ENCODE measurements at regions not wholly inside any gene's neighbourhood (a gene's known extent, or its start where the extent isn't known, plus 50 kb on each side); places are given as distances from the start of the nearest gene placed in this dataset.
"Not testable (repeated sequence)": the region's sequence is repeated elsewhere in the genome, so short reads cannot be mapped to it uniquely, and the experiment has no call there.

GRCh38 chr13:91249370-91249769 lies 98.1 kb upstream of the MIR17HG start:
- Histone ChIP-seq H3K9me3 (ENCODE audit: low read depth, low read length, poor library complexity, severe bottlenecking) (no peaks in the 10 kb centered on the region), H3K4me1 (ENCODE audit: insufficient read depth, low read length, poor library complexity, severe bottlenecking) (no peaks in the 10 kb centered on the region), H3K27ac (ENCODE audit: low read depth, low read length, poor library complexity, severe bottlenecking) (no peak overlapping the region), H3K4me3 (ENCODE audit: low read depth, low read length, poor library complexity, severe bottlenecking) (no peak overlapping the region), H3K27me3 (replicated peaks; ENCODE audit: insufficient read depth, low read depth, low read length, poor library complexity) (peaks cover 91% of the 10 kb centered on the region), H3K36me3 (ENCODE audit: insufficient read depth, low read length, poor library complexity, severe bottlenecking) (no peaks in the 10 kb centered on the region)
- no TSS peak for BruUV-seq (replicated peaks)
- CTCF ChIA-PET, result no interaction called here
- TF ChIP-seq CTCF (conservative IDR thresholded peaks at IDR 0.05; ENCODE audit: low read depth, low read length), result no peak
- TF ChIP-seq EZH2 (IDR thresholded peaks at IDR 0.05; ENCODE audit: borderline replicate concordance, low read depth, low read length, poor library complexity, severe bottlenecking), result no peak
- DNase-seq (ENCODE audit: low spot score), result no peak
- intact Hi-C loops (cut with micrococcal nuclease; ENCODE audit: unreplicated experiment), result loop anchor here (5.0 kb wide), 1 partner anchor 172 kb away; no protein-coding TSS in a partner anchor
- POLR2A ChIA-PET (ENCODE audit: low non-redundant PET), result no interaction called here

DNA sequence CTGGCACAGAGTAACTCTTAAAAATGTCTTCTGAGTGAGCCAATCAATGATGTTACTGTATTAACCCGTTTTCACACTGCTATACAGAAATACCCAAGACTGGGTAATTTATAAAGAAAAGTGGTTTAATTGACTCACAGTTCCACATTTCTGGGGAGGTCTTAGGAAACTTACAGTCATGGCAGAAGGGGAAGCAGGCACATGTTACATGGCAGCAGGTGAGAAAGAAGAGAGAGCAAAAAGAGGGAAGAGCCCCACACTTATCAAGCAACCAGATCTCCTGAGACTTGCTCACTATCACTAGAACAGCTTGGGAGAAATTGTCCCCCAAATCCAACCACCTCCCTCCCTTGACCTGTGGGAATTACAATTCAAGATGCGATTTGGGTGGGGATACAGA lies 97.6 kb upstream of the MIR17HG start:
- ChIA-PET CTCF (no interaction called here), POLR2A (ENCODE audit: low non-redundant PET) (no interaction called here)
- Histone ChIP-seq H3K4me3 (ENCODE audit: low read depth, low read length, poor library complexity, severe bottlenecking) (no peak overlapping the region), H3K36me3 (ENCODE audit: insufficient read depth, low read length, poor library complexity, severe bottlenecking) (no peaks in the 10 kb centered on the region), H3K9me3 (ENCODE audit: low read depth, low read length, poor library complexity, severe bottlenecking) (no peaks in the 10 kb centered on the region), H3K27ac (ENCODE audit: low read depth, low read length, poor library complexity, severe bottlenecking) (no peak overlapping the region), H3K27me3 (replicated peaks; ENCODE audit: insufficient read depth, low read depth, low read length, poor library complexity) (peaks cover 87% of the 10 kb centered on the region), H3K4me1 (ENCODE audit: insufficient read depth, low read length, poor library complexity, severe bottlenecking) (no peaks in the 10 kb centered on the region)
- TF ChIP-seq CTCF (conservative IDR thresholded peaks at IDR 0.05; ENCODE audit: low read depth, low read length) (no peak), EZH2 (IDR thresholded peaks at IDR 0.05; ENCODE audit: borderline replicate concordance, low read depth, low read length, poor library complexity, severe bottlenecking) (no peak)
- no TSS peak for BruUV-seq (replicated peaks)
- intact Hi-C loops (cut with micrococcal nuclease; ENCODE audit: unreplicated experiment), result loop anchor here (5.0 kb wide), 1 partner anchor 173 kb away; no protein-coding TSS in a partner anchor
- DNase-seq (ENCODE audit: low spot score), result no peak

DNA sequence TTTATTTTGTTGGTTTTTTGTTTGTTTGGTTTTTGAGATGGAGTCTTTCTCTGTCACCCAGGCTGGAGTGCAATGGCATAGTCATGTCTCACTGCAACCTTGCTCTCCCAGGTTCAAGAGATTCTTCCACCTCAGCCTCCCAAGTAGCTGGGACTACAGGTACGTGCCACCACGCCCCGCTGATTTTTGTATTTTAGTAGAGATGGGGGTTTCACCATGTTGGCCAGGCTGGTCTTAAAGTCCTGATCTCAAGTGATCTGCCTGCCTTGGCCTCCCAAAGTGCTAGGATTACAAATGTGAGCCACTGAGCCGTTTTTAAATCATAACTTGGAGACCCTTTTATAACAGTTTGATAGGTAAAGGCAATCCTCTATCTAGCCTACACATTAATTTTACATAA lies 95.9 kb upstream of the MIR17HG start:
- H3K27ac ChIP-seq (ENCODE audit: low read depth, low read length, poor library complexity, severe bottlenecking); H3K4me3 ChIP-seq (ENCODE audit: low read depth, low read length, poor library complexity, severe bottlenecking); H3K36me3 ChIP-seq (ENCODE audit: insufficient read depth, low read length, poor library complexity, severe bottlenecking); intact Hi-C loops (cut with micrococcal nuclease; ENCODE audit: unreplicated experiment); BruUV-seq (replicated peaks); H3K9me3 ChIP-seq (ENCODE audit: low read depth, low read length, poor library complexity, severe bottlenecking); POLR2A ChIA-PET (ENCODE audit: low non-redundant PET); CTCF ChIA-PET; H3K4me1 ChIP-seq (ENCODE audit: insufficient read depth, low read length, poor library complexity, severe bottlenecking); DNase-seq (ENCODE audit: low spot score): not testable (repeated sequence)
- H3K27me3 ChIP-seq (replicated peaks; ENCODE audit: insufficient read depth, low read depth, low read length, poor library complexity), result peaks cover 82% of the 10 kb centered on the region

GRCh38 chr13:91264484-91264883 lies 83.0 kb upstream of the MIR17HG start:
- Histone ChIP-seq H3K4me3 (ENCODE audit: low read depth, low read length, poor library complexity, severe bottlenecking) (no peak overlapping the region), H3K36me3 (ENCODE audit: insufficient read depth, low read length, poor library complexity, severe bottlenecking) (no peaks in the 10 kb centered on the region), H3K9me3 (ENCODE audit: low read depth, low read length, poor library complexity, severe bottlenecking) (no peaks in the 10 kb centered on the region), H3K27ac (ENCODE audit: low read depth, low read length, poor library complexity, severe bottlenecking) (no peak overlapping the region), H3K4me1 (ENCODE audit: insufficient read depth, low read length, poor library complexity, severe bottlenecking) (no peaks in the 10 kb centered on the region), H3K27me3 (replicated peaks; ENCODE audit: insufficient read depth, low read depth, low read length, poor library complexity) (peaks cover 17% of the 10 kb centered on the region)
- TF ChIP-seq CTCF (conservative IDR thresholded peaks at IDR 0.05; ENCODE audit: low read depth, low read length) (no peak), EZH2 (IDR thresholded peaks at IDR 0.05; ENCODE audit: borderline replicate concordance, low read depth, low read length, poor library complexity, severe bottlenecking) (no peak)
- POLR2A ChIA-PET (ENCODE audit: low non-redundant PET), result no interaction called here
- no peak for DNase-seq (ENCODE audit: low spot score)
- no TSS peak for BruUV-seq (replicated peaks)
- intact Hi-C loops (cut with micrococcal nuclease; ENCODE audit: unreplicated experiment), result no loop called here
- CTCF ChIA-PET, result no interaction called here

All from A673 (cell line).